GM23248 (cell line): ENCODE measurements at regions not wholly inside any gene's neighbourhood (a gene's known extent, or its start where the extent isn't known, plus 50 kb on each side); places are given as distances from the start of the nearest gene placed in this dataset.

Experiments
- EZH2 ChIP-seq: fragments of 200-600 bp; sonication (generic); IDR thresholded peaks from 2 replicates; pipeline ENCODE4 v1.6.1; 2018; ENCODE audit warnings: antibody characterized with exemption, mild to moderate bottlenecking; ENCODE audit not compliant: insufficient read depth, poor library complexity, severe bottlenecking
- EZH2phosphoT487 ChIP-seq: fragments of 200-600 bp; sonication (generic); IDR thresholded peaks from 2 replicates; pipeline ENCODE4 v1.6.1; 2018; ENCODE audit warnings: antibody characterized with exemption, moderate library complexity, mild to moderate bottlenecking, low read depth; ENCODE audit not compliant: insufficient read depth

GRCh38 chr2:16316456-16317210, 349.0 kb downstream of the CYRIA start:
- no peak for TF ChIP-seq EZH2phosphoT487
- no peak for TF ChIP-seq EZH2
